Activated T-helper 2 cell treated with anti-CD3 and anti-CD28 coated beads, Interferon-gamma antibody, Interleukin-2, Interleukin-4, amounts not matched to agents 10 μg/mL and 5 μg/mL and 100 μg/mL, durations not matched to agents 14 hours and 24 hours and 36 hours (primary cell): ENCODE measurements at regions not wholly inside any gene's neighbourhood (a gene's known extent, or its start where the extent isn't known, plus 50 kb on each side); places are given as distances from the start of the nearest gene placed in this dataset.
"Not testable (repeated sequence)": the region's sequence is repeated elsewhere in the genome, so short reads cannot be mapped to it uniquely, and the experiment has no call there.

Experiments used
- DNase-seq: peaks from one replicate; pipeline ENCODE4 v3.0.0; 2021; ENCODE audit warnings: low spot score
- H3K27ac Mint-ChIP-seq: one replicate; pipeline ENCODE4 v1.8.0; 2021; ENCODE audit warnings: mixed read lengths
- H3K27me3 Mint-ChIP-seq: one replicate; pipeline ENCODE4 v1.8.0; 2021; ENCODE audit warnings: low read depth, mixed read lengths
- H3K36me3 Mint-ChIP-seq: one replicate; pipeline ENCODE4 v1.8.0; 2021; ENCODE audit warnings: low read depth, mixed read lengths
- H3K4me1 Mint-ChIP-seq: one replicate; pipeline ENCODE4 v1.8.0; 2021; ENCODE audit warnings: low read depth, mixed read lengths
- H3K4me3 Mint-ChIP-seq: one replicate; pipeline ENCODE4 v1.8.0; 2021; ENCODE audit warnings: low read depth, mild to moderate bottlenecking, moderate library complexity, mixed read lengths
- H3K9me3 Mint-ChIP-seq: one replicate; pipeline ENCODE4 v1.8.0; 2021; ENCODE audit warnings: mixed read lengths
- intact Hi-C: fragments of 100-400 bp; cut with micrococcal nuclease; formaldehyde crosslinking; loops from one replicate; pipeline ENCODE4 v1.15.1; 2023

DNA sequence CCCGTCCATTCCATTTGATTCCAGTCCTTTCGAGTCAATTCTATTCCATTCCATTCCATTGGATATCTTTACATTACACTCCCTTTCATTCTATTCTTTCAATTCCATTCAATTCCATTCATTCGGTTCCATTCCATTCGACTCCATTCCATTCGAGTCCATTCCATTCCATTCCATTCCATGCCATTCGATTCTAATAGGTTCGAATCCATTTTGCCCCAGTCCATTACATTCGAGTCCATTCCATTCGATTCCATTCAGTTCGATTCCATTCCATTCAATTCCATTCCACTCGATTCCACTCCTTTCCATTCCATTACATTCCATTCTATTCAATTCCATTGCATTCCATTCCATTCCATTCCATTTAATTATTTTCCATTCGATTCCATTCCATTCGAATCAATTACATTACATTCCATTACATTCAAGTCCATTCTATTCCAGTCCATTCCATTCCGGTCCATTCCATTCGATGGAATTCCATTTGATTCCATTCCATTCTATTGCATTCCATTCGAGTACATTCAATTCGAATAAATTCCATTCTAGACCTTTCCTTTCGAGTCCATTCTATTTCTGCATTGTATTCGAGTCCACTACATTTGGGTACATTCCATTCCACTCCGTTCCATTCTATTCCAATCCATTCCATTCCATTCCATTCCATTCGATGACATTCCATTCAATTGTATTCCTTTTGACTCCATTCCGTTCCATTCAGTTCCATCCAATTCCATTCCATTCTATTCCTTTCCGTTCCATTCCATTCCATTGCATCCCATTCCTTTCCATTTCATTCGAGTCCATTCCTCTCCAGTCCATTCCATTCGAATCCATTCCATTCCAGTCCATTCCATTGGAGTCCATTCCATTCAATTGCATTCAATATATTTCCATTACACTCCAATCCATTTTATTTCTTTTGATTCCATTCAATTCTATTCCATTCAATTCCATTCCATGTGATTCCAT is 2604.8 kb upstream of the TPTE start:
- intact Hi-C loops = no loop called here
- Mint-ChIP-seq H3K27me3 (no peaks in the 10 kb centered on the region), H3K4me3 (no peak overlapping the region), H3K36me3 (peaks cover 35% of the 10 kb centered on the region), H3K4me1 (no peaks in the 10 kb centered on the region), H3K27ac (no peak overlapping the region), H3K9me3 (no peaks in the 10 kb centered on the region)
- no peak for DNase-seq

DNA sequence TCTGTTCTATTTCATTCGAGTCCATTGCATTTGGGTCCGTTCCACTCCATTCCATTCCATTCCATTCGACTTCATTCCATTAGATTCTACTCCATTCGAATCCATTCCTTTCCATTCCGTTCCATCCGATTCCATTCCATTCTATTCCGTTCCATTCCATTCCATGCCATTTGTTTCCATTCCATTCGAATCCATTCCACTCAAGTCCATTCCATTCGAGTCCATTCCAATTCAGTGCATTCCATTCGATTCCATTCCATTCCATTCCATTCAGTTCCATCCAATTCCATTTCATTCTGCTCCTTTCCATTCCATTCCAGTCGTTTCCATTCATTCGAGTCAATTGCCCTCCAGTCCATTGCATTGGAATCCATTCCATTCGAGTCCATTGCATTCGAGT is 2603.7 kb upstream of the TPTE start:
- no peak for DNase-seq
- Mint-ChIP-seq H3K9me3 (no peaks in the 10 kb centered on the region), H3K4me1 (no peaks in the 10 kb centered on the region), H3K27ac (no peak overlapping the region), H3K4me3 (no peak overlapping the region), H3K36me3 (peaks cover 46% of the 10 kb centered on the region), H3K27me3 (no peaks in the 10 kb centered on the region)
- intact Hi-C loops = no loop called here

DNA sequence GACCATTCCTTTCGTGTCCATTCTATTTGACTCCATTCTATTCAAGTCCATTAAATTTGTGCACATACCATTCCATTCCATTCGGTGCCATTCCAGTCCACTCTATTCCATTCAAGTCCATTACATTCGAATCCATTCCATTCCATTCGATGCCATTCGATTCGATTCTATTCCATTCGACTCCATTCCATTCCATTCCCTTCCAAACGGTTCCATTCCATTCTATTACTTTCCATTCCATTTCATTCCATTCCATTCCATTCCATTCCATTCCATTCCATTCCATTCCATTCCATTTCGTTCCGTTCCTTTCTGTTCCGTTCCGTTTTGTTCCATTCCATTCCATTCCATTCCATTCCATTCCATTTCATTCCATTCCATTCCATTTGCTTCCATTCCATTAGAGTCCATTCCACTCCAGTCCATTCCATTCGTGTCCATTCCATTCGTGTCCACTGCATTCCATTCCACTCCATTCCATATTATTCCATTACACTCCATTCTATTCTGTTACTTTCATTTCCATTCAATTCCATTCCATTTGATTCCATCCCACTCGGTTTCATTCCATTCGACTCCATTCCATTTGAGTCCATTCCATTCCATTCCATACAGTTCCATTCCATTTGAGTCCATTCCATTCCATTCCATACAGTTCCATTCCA is 2595.3 kb upstream of the TPTE start:
- peaks cover 70% of the 10 kb centered on the region for H3K36me3 Mint-ChIP-seq
- H3K4me3 Mint-ChIP-seq, H3K4me1 Mint-ChIP-seq, H3K27me3 Mint-ChIP-seq, H3K9me3 Mint-ChIP-seq, H3K27ac Mint-ChIP-seq, DNase-seq, intact Hi-C loops: not testable (repeated sequence)

- H3K4me3 Mint-ChIP-seq, H3K27me3 Mint-ChIP-seq, H3K4me1 Mint-ChIP-seq, DNase-seq, H3K27ac Mint-ChIP-seq, H3K9me3 Mint-ChIP-seq, intact Hi-C loops: not testable (repeated sequence)
- H3K36me3 Mint-ChIP-seq = peaks cover 70% of the 10 kb centered on the region
Measured at GRCh38 chr21:7928528-7928927, 2592.9 kb upstream of the TPTE start.

DNA sequence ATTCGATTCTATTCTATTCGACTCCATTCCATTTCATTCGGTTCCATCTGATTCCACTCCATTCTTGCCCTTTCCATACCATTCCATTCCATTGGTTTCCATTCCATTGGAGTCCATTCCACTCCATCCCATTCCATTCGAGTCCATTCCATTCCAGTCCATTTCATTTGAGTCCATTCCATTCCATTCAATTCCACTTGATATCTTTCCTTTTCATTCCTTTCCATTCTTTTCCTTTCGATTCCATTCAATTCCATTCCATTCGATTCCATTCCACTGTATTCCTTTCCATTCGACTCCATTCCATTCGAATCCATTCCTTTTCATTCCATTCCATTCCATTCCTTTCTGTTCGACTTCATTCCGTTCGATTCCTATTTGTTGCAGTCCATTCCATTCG is 2591.8 kb upstream of the TPTE start:
- H3K4me3 Mint-ChIP-seq, H3K27me3 Mint-ChIP-seq, H3K9me3 Mint-ChIP-seq, intact Hi-C loops, H3K4me1 Mint-ChIP-seq, H3K27ac Mint-ChIP-seq, DNase-seq: not testable (repeated sequence)
- H3K36me3 Mint-ChIP-seq = peaks cover 73% of the 10 kb centered on the region

DNA sequence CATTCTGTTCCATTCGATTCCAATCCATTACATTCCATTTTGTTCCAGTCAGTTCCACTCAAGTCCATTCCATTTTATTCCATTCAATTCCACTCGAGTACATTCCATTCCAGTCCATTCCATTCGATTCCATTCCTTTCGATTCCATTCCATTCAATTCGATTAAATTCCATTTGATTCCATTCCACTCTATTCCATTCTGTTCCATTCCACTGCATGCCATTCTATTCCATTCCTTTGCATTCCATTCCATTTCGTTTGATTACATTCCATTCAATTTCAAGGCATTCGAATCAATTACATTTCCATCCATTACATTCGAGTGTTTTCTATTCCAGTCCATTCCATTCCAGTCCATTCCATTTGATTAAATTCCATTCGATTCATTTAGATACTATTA is 2590.9 kb upstream of the TPTE start:
- H3K9me3 Mint-ChIP-seq, DNase-seq, intact Hi-C loops, H3K27me3 Mint-ChIP-seq, H3K4me3 Mint-ChIP-seq, H3K4me1 Mint-ChIP-seq, H3K27ac Mint-ChIP-seq: not testable (repeated sequence)
- H3K36me3 Mint-ChIP-seq = peaks cover 82% of the 10 kb centered on the region

DNA sequence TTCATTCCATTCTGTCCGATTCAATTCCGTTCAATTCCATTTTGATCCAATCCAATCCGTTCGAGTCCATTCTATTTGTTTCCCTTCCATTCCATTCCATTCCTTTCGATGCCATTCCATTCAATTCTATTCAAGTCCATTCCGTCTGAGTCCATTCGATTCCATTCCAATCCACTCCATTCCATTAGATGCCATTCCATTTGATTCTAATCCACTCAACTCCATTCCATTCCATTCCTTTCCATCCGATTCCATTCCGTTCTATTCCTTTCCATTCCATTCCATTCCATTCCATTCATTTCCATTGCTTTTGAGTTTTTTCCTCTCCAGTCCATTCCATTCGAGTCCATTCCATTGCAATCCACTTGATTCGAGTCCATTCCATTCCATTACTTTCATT is 2589.3 kb upstream of the TPTE start:
- H3K4me1 Mint-ChIP-seq, H3K9me3 Mint-ChIP-seq, DNase-seq, H3K27me3 Mint-ChIP-seq, intact Hi-C loops, H3K4me3 Mint-ChIP-seq, H3K27ac Mint-ChIP-seq: not testable (repeated sequence)
- peaks cover 87% of the 10 kb centered on the region for H3K36me3 Mint-ChIP-seq

GRCh38 chr21:7932834-7933233 is 2588.5 kb upstream of the TPTE start:
- intact Hi-C loops, DNase-seq, H3K9me3 Mint-ChIP-seq, H3K4me1 Mint-ChIP-seq, H3K4me3 Mint-ChIP-seq, H3K27ac Mint-ChIP-seq, H3K27me3 Mint-ChIP-seq: not testable (repeated sequence)
- H3K36me3 Mint-ChIP-seq = peaks cover 87% of the 10 kb centered on the region

DNA sequence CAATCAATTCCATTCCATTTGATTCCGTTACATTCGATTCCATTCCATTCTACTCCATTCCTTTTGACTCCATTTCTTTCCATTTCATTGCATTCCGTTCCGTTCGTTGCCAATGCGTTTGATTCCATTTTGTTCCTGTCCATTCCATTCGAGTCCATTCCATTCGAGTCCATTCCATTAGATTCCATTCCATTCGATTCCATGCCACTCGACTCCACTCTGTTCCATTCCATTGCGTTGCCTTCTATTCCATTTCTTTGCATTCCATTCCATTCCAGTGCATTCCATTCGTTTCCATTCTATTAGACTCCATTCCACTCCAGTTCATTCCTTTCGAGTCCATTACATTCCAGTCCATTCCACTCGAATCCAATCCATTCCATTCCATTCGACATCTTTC is 2587.5 kb upstream of the TPTE start:
- H3K4me3 Mint-ChIP-seq = no peak overlapping the region
- H3K4me1 Mint-ChIP-seq = no peaks in the 10 kb centered on the region
- DNase-seq = no peak
- intact Hi-C loops = no loop called here
- H3K36me3 Mint-ChIP-seq = peaks cover 85% of the 10 kb centered on the region
- no peaks in the 10 kb centered on the region for H3K27me3 Mint-ChIP-seq
- H3K9me3 Mint-ChIP-seq = no peaks in the 10 kb centered on the region
- no peak overlapping the region for H3K27ac Mint-ChIP-seq

- H3K27ac Mint-ChIP-seq, intact Hi-C loops, H3K4me1 Mint-ChIP-seq, DNase-seq, H3K27me3 Mint-ChIP-seq, H3K4me3 Mint-ChIP-seq, H3K9me3 Mint-ChIP-seq: not testable (repeated sequence)
- peaks cover 95% of the 10 kb centered on the region for H3K36me3 Mint-ChIP-seq
Measured at GRCh38 chr21:7937297-7937696, 2584.1 kb upstream of the TPTE start.

- H3K9me3 Mint-ChIP-seq, H3K27me3 Mint-ChIP-seq, H3K27ac Mint-ChIP-seq, H3K4me1 Mint-ChIP-seq, DNase-seq, intact Hi-C loops, H3K4me3 Mint-ChIP-seq: not testable (repeated sequence)
- peaks cover 94% of the 10 kb centered on the region for H3K36me3 Mint-ChIP-seq
Measured at GRCh38 chr21:7938223-7938622, 2583.2 kb upstream of the TPTE start.

- H3K4me3 Mint-ChIP-seq, DNase-seq, intact Hi-C loops, H3K9me3 Mint-ChIP-seq, H3K4me1 Mint-ChIP-seq, H3K27me3 Mint-ChIP-seq, H3K27ac Mint-ChIP-seq: not testable (repeated sequence)
- peaks cover 93% of the 10 kb centered on the region for H3K36me3 Mint-ChIP-seq
Measured at GRCh38 chr21:7941432-7941831, 2580.0 kb upstream of the TPTE start.

DNA sequence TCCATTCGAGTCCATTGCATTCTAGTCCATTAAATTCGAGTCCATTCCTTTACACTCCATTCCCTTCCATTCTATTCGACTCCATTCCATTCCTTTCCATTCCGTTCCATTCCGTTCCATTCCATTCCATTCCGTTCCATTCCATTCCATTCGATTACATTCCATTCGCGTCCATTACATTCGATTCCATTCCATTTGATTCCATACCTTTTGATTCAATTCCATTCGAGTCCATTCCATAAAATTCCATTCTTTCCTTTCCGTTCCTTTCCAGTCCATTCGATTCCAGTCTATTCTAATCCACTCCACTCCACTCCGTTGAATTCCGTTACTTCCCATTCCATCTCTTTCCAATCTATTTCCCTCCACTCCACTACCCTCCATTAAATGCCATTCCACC is 2579.2 kb upstream of the TPTE start:
- H3K4me1 Mint-ChIP-seq, H3K4me3 Mint-ChIP-seq, intact Hi-C loops, H3K9me3 Mint-ChIP-seq, DNase-seq, H3K27ac Mint-ChIP-seq, H3K27me3 Mint-ChIP-seq: not testable (repeated sequence)
- H3K36me3 Mint-ChIP-seq = peaks cover 94% of the 10 kb centered on the region
